GM12864 (cell line): ENCODE measurements at regions not wholly inside any gene's neighbourhood (a gene's known extent, or its start where the extent isn't known, plus 50 kb on each side); places are given as distances from the start of the nearest gene placed in this dataset.

Experiments used
- DNase-seq: peaks from one replicate; pipeline ENCODE4 v3.0.0-alpha.2; 2011; ENCODE audit warnings: low read depth
- H3K4me3 ChIP-seq: 2 replicates; pipeline ENCODE4 v1.5.1; 2011; ENCODE audit warnings: mild to moderate bottlenecking, low read depth, low read length, control low read depth
- TF ChIP-seq, protein P1 (sequence below): IDR thresholded peaks from 2 replicates; pipeline ENCODE4 v1.5.1; 2011; ENCODE audit warnings: low read depth, mild to moderate bottlenecking, moderate library complexity, low read length, control low read depth, inconsistent platforms; ENCODE audit errors: missing control alignments

DNA sequence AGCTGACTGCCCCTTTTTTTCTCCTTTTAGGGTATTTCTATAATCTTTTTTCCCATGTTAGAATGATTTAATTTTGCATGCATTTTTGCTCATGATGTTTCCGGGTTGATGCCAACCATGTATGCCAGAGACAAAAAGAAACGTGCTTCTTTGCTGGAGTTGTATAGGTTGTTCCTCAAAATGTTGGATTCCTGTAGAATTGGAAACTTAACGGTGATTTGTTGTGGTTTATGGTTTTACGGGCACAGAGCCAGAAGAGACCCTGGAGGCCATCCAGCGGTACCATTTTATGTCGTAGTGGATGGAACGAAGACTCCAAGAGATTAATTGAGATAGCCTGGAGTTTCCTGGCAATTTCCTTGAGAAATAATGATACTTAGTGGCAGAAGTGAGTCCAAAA, 481.5 kb upstream of the RGMA start:
- TF ChIP-seq, protein P1, sequence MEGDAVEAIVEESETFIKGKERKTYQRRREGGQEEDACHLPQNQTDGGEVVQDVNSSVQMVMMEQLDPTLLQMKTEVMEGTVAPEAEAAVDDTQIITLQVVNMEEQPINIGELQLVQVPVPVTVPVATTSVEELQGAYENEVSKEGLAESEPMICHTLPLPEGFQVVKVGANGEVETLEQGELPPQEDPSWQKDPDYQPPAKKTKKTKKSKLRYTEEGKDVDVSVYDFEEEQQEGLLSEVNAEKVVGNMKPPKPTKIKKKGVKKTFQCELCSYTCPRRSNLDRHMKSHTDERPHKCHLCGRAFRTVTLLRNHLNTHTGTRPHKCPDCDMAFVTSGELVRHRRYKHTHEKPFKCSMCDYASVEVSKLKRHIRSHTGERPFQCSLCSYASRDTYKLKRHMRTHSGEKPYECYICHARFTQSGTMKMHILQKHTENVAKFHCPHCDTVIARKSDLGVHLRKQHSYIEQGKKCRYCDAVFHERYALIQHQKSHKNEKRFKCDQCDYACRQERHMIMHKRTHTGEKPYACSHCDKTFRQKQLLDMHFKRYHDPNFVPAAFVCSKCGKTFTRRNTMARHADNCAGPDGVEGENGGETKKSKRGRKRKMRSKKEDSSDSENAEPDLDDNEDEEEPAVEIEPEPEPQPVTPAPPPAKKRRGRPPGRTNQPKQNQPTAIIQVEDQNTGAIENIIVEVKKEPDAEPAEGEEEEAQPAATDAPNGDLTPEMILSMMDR, result no peak
- no peak overlapping the region for H3K4me3 ChIP-seq
- DNase-seq, result no peak

DNA sequence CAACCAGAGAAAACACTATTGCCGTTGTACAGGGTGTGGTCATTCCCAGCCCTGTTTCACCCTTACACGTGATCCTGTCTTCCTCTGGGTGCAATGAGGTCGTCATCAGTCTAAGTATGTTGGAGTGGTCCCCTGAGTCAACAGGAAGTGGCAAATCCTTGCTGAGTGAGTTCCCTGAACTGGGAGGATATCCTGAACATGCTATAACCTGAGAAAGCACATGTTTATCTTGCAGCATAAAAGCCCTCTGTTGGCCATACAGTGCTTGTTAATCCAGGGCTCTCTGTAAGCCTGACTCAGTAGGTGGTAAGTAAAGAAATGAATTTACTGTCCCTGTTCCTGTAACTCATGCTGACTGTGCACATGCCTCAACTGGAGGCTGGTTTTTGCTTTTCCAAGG, 477.8 kb upstream of the RGMA start:
- no peak overlapping the region for H3K4me3 ChIP-seq
- TF ChIP-seq, protein P1, result no peak
- no peak for DNase-seq

DNA sequence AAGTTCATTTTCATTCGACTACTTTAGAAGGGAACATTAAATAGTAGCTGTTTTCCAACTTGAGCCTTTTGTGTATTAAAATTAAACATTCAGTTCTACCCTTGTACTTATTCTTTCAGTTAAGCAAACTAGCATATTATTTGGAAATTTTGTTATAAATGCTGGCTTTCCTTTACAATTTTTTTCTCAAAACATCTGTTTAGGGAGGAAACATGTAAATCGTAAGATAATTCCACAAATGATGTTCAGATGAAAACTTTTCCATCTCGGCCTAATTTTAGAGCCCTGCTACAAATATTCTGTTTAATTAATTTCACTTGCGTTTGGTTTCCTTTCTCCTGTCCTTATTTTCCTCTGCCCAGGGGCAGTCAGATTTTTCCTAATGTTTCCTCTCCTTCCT, 476.2 kb upstream of the RGMA start:
- no peak for DNase-seq
- TF ChIP-seq, protein P1, result no peak
- no peak overlapping the region for H3K4me3 ChIP-seq

DNA sequence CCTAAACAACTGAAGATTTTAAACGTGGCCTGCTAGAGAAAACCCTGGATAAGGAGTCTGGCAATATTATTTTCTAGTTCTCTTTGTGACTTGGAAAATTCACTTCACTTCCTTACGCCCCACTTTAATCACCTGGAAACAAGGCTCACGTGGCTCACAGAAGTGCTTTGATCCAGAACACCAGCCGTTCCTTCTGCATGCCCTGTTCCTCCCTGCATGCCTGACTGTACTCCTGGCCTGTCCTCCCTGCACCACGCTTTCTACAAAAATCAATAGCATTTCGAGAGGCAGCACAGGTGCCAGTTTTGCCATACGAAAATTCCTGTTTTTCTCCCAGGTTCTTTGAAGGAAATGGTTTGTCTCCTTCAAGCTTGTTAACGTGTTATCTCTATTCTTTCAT, 474.2 kb upstream of the RGMA start:
- TF ChIP-seq, protein P1, result no peak
- H3K4me3 ChIP-seq, result no peak overlapping the region
- no peak for DNase-seq

DNA sequence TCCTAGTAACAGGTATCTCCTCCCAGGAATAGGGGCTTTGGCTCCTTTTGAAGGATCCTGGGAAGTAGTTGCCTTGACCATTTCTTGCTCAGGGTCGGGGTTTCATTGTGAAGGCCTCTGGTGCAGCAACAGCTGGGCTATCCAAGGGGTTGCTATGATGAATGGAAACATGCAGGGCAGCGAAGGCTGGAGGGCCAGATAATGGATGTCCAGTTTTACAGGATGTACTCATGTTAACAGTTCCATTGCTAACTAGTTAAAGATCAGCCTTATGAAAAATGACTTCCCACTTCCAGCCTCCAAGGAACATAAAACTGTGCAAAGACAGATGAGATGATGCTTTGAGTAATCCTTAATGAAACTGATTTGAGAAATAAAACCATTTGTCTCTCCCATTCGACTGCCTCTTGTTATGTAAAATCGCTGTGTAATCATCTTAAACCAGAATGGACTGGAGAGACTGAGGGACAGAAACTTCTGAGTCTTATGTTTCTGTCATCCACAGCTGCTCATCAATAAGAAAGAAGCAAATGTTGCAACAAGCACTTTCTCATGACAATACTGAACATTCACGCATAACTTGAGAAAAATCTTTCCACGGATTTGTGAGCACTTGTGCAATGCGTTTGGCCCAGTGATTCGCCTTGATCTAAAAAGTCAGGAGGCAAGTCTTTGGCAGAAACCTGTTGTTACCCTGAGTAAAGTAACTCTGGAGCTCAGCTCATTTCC, 473.5 kb upstream of the RGMA start:
- no peak for DNase-seq
- no peak overlapping the region for H3K4me3 ChIP-seq
- TF ChIP-seq, protein P1, result no peak

DNA sequence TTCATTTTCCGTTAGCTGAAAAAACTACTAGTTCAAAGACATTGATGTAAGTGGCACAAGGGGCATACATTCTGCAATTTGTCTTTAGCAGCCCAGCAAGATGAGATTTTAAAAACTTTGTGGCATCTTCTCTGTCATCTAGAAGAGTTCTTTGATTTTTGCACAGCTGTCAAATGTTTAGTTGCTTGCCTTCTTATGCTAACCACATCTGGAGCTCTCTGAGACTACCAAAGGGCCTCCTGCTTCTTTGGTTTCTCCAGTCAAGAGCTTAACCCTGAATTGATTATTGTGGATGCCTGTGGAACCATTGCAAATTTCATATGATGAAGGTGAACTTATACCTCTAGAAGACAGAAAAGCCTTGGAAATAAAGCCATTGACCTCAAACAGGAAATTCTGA, 468.7 kb upstream of the RGMA start:
- no peak overlapping the region for H3K4me3 ChIP-seq
- TF ChIP-seq, protein P1, result no peak

More for the DNA sequence above, 468.7 kb upstream of the RGMA start:
- DNase-seq, result no peak
